NCI-H345 (cell line): ENCODE measurements at regions not wholly inside any gene's neighbourhood (a gene's known extent, or its start where the extent isn't known, plus 50 kb on each side); places are given as distances from the start of the nearest gene placed in this dataset.
"Not testable (repeated sequence)": the region's sequence is repeated elsewhere in the genome, so short reads cannot be mapped to it uniquely, and the experiment has no call there.

ENCODE experiments used
- DNase-seq: peaks from one replicate; lab custom pipeline; 2025; lab: John Stamatoyannopoulos, UW

DNA sequence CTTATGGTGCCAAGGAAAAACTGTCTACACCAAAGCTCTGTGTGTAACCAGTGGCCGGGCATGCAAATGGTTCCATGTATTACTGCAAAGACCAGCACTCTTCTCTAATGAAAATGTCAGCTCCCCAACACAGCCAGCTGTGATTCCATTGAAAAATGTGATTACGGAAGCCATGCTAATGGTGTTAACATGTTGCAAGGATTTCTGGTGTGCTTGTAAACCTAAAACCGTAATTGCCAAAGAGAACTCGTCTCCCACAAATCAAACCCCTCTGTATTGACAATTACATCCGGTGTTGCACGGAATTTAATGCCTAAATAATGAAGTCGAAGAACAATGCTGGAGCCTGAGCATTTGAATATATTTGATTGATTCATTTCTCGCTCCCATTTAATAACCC lies 351.7 kb downstream of the NPIPA8 start:
- DNase-seq, result no peak

DNA sequence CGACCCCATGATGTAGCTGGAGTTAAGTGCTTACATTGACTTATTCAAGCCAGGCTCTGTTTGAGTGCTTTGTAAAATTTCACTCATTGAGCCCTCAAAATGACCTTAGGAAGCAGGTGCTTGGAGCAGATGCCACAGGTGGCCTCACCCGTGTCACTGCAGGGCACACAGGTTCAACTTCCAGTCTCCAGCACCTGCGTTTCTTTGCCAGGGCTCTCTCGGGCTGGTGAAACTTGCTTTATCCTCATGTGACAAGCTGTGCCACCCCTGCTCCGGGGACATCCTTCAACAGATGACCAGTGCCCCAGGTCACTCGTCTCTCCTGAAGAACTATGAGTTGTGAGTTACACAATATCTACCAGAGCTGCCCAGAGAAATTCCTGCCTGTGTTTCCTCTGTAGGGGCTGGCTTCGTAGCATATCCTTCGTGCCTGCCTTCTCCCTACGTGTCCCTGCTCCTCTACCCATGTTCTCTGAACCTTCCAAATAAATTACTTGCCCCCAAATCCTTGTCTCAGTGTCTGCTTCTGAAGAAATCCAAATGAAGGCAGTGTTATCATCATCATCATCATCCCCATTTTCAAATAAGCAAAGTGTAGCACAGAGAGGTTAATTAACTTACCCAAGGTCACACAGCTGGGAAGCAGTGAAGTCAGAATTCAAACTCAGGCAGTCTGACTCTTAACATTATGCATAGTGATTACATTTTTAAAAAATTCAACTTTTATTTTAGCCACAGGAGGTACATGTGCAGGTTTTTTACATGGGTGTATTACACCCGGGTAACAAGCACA lies 352.5 kb downstream of the NPIPA8 start:
- no peak for DNase-seq

DNA sequence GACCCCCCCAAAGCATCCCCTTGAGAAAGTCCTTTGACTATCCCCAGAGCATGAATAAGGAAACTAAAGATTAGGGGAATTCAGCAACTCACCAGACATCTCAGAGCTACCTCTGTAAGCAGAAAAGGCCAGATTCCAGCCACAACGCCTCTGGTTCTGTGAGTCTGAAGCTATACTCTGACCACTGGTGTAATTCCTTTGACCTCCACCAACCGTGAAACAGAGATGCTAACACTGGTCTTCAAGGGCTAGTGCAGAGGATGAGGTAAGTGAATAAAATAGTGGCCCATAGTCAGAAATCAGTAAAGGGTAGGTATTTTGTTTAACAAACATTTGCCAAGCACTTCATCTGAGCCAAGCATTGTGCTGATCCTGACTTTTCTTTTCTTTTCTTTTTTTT lies 353.4 kb downstream of the NPIPA8 start:
- DNase-seq, result no peak

DNA sequence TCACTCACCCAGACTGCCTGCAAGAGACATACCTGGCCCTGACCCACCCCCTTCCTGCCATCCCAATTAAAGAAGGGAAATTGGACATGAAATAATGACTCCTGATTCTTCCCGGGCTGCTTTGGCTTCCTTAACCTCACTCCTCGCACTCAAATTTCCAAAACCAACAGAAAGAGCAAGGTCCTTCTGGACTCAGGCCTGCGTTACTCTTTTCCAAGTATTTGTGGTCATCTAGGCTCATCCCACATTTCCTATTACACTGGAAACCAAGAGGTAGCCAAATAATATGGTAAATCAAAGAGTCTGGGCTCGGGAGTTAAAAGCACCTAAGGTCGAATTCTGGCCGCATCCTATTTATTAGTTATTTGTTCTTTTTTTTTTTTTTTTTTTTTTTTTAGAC lies 359.3 kb downstream of the NPIPA8 start:
- DNase-seq, result no peak

DNA sequence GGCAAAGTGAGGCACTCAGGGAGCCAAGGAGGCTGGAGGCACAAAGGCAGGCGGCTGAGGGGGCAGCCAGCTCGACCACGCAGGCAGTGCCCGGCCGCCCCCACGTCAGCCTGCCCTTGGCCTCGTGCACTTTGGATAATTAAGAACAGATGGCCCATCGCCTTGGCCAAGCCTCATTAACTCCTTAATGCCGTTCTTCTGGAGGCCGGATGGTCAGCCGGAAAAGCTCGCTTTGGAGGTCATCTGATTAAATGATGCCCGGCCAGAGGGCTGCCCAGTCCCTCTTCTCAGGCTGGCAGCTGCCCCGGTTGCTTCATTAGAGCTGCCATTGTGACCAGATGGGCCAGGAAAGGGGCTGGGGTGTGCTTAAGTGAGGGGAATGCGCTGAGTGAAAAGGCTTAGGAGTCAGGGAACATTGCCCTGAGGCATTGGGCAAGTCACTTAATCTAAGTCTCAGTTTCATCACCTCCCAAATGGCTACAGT lies 364.0 kb downstream of the NPIPA8 start:
- no peak for DNase-seq

DNA sequence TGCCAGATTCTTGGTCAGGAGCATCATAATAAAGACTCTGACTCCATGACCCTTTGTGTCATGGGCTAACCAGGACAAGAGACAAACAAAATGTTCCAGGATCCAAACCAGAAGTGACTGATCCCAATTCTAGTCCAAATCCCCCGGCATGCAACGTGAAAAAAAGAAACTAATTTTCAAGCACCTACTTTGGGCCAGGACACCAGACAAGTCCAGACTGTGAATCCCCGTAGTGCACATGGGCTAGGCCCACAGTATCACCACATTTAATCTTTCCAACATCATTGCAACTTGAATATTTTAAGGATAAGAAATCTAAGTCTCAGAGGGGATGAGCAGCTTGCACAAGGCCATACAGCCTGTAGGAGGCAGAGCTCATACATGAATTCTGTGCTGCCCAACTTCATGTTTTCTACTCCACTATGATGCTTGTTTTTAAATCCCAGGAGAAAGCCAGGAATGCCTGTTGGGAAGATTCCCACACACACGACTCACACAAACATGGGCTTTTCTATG lies 365.7 kb downstream of the NPIPA8 start:
- DNase-seq, result peak; percentile 2

DNA sequence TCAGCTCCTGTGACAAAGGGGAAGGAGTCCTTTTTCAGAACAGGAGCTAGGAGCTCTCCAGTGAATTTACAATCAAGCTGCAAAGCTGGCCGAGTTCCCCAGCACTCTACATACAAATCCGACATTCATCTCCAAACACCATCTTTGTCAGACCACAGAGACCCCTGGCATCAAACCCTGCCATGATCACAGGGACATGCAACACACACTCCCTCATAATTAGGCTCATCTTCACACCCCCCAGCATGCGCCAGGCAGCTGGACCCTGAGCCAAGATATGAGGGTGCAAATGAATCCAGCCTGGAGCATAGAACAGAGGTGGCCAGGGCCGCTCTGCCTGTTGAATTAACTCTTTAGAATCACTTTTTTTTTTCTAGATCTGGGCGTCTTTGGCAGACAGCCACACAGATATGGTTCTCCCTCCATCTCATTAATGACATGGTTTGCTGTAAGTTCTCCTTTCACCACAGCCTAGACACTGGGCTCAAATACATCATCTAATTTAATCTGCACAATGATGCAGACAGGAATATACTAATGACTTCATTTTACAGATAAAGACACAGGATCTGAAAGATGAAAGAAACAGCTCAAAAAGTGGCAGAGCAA lies 366.3 kb downstream of the NPIPA8 start:
- no peak for DNase-seq

DNA sequence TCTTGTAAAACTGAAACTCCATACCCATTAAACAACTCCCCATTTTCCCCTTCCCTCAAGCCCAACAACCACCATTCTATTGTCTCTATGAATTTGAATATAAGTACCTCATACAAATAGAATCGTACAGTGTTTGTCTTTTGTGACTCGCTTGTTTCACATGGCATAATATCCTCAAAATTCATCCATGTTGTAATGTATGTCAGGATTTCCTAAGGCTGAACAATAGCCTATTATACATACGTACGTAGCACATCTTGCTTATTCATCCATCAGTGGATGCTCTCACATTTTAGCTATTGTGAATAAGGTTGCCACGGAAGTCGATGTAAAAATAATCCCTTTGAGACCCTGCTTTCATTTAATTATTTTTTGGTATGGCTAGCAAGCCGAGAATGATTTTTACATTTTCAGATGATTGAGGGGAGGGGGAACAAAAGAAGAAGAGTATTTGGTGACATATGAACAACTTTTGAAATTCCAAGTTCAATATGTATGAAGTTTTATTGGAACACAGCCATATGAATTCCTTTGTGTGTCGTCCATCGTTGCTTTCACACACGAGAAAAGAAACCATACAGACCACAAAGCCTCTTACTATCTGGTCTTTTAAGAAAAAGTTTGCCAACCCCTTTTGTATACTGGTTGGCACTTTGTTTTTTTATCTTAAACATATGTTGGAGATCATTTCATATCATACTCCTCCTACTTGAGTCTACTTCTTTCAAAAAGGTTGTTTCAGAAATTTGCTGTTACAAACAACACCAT lies 371.2 kb downstream of the NPIPA8 start:
- no peak for DNase-seq

DNA sequence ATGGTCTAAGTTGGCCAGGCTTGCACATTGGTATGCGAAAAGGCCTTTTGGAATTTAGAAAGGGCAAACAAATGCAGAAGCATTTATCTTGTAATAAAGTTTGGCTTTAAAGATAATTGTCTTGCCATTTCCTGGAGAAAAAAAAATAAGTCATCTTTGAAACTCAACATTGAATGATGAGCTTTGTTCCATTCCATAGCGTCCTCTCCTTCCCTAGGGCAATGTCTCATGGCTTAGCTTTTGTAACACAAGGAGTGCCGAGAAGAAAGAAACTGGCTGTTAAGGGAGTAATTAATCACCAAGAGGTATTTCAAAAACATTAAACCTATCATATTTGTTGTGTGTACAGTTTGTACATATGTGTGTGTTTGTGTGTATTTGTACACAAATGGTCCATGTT lies 372.3 kb downstream of the NPIPA8 start:
- no peak for DNase-seq

DNA sequence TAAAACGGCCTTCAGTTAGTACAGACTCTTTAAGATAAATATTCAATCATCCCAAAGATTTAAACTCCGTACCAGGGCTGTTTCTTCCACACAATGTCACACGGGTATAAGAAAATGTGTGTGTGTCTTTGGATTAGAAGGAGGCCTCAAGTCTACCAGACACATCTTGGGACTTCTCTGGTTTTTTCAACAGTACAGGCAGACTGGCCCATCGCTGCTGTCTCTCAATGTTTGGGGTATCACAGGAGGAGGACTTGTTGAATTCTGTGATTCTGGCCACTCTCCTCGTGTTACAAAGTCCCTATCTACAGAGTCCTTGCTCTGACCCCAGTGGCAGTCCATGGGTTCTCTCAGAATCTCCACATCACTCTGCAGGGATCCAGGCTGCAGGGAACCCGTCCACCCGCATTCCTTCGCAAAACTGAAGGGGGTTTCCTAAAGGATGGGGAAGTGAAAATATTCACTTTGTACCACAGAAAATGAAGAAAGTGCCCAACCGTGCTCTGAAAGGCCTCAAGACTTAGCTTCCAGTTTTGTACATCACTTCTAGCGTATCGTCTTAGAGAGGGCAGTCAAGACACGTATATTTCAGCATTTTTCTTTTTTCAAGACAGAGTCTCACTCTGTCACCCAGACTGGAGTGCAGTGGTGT lies 373.2 kb downstream of the NPIPA8 start:
- DNase-seq, result no peak

DNA sequence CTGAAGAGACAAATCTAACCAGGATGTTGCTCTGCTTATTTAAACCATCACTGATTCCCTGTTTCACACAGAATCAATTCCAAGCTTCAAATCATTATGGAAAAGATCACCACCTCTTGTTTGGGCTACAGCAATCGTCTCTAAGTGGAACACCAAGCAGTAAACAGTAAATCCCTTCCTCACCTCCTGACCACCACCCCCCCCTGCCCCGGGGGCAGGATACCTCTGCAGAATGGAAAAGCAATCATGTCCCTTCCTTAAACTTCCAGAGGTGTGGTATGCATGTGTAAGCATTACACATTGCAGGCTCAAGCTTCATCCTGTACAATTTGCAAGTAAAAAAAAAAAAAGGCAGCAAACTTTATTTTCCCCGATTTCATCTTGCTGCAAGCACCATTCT lies 373.8 kb downstream of the NPIPA8 start:
- no peak for DNase-seq

DNA sequence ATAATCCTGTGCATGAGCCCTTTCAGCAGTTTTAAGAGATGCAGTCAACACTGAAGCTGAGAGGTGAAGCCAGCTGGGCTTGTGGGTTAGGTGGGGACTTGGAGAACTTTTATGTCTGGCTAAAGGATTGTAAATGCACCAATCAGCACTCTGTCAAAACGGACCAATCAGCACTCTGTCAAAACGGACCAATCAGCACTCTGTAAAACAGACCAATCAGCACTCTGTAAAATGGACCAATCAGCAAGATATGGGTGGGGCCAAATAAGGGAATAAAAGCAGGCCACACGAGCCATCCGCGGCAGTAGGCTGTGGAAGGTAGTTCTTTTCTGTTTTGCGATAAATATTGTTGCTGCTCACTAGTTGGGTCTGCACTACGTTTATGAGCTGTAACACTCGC lies 374.7 kb downstream of the NPIPA8 start:
- DNase-seq, result not testable (repeated sequence)

DNA sequence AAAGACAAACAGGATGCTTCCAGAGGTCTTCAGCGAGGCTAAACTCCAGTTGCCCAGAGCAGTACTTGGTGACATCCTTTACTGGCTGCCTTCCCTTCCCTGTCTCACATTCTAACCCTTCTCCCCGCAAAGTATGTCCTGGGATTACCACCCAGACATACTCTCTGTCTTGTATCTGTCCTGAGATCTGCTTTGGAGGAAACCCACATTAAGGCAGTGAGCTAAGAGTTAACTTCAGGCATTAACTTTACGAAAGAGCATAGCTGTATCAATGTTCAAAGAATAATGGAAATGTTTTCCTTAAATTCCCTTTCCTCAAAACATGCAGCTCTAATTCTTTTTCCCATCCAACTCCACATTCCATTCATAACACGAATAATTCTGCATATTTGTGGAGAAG lies 385.2 kb downstream of the NPIPA8 start:
- no peak for DNase-seq

DNA sequence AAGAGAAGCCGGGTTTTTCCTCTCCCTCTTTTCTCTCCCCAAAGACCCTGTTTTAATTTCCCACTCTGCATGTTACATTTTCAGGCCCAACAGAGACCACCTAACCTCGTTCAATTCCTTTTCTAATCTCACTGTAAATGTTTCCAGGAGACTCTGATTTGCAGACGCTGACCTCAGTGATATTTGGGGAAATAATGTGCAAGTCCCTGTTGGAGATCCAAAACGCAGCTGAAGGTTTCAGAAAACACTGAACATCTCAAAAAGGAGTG lies 386.6 kb downstream of the NPIPA8 start:
- DNase-seq, result no peak

DNA sequence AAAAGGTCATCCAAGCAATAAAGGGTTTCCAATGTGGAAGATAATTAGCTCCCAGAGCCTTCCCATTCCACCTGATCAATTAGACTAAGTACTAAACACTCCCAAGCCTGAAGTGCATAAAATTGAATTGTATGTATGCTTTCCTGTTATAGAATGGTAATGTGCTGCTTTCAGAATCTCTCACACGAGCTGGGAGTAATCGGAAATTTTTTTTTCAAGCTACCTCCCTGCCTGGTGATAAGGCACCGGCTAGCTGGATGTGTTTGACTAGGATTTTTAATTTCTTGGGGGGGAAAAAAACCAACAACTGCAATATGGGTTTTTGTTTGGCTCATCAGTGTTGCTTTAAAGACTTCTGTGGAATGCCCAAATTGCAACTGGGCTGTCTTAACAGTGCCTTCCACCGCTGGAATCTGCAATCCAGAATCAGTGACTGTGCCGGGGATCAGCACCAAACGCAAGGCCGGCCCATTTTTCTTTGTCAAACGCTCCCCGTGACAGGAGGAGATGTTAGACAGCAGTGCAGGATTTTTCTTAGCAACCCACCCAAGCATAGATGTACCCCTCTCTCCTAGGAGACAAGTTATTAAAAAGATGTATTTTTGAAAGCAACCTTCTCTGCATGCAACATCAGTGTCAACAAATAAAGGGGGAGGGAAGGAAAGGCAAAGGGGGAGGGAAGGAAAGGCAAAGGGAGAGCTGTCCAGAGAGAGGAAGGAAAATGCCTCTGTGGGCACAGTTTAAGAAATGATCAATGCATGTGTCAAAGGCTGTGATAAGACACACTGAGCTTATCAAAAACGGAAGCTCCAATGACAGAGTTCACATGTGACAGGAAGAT lies 387.2 kb downstream of the NPIPA8 start:
- no peak for DNase-seq

DNA sequence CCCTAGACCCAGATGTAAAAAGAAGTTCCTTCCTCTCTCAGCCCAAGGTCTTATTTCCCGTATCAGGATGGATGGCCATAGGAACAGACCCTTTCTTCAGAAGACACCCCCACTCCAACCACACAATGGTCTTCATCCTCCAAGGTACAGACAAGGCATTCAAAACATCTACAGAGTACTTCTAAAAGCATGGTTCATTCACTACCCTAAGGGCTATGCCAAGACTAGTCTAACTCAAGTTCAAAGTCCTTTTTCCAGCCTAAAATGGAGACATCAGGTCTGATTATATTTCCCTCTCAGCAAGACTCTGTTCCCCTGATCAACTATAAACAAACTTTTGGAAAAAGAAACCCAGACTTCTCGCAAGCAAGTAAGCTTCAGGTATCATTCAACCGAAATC lies 388.9 kb downstream of the NPIPA8 start:
- DNase-seq, result no peak

DNA sequence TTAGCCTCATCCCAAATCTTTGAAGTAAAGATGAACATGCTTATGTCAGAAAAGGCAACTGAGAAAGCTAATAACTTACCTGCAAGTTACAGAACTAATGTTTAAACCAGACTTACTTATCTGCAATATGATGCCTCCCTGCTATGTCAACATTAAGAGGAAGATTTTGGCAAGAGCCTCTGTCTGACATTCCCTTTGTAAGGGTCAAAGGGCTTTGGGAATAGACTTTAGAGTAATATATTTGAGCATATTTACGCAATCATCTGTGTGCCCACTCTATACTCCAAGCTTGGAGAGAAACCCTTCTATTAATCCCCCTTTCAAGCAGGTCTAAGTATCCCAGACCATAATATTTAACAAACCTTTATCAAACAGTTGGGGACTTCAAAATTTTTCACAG lies 389.4 kb downstream of the NPIPA8 start:
- DNase-seq, result no peak

DNA sequence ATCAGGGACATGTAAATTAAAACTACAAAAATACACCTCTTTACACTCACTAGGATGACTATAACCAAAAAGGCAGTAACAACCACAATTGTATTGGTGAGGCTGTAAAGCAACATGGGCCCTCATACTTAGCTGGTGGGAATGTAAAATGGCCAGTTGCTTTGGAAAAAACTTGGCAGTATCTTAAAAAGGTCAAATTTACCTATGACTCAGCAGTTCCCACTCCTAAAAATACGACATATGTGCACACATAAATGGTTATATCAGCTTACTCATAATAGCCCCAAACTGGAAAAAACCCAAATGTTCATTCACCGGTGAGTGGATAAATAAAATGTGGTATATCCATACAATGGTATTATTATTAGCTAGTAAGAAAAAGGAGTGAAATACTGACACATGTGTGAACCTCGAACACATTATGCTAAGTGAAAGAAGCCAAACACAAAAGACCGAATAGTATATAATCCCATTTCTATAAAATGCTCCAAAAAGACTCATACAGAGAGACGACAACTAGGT lies 391.4 kb downstream of the NPIPA8 start:
- no peak for DNase-seq

DNA sequence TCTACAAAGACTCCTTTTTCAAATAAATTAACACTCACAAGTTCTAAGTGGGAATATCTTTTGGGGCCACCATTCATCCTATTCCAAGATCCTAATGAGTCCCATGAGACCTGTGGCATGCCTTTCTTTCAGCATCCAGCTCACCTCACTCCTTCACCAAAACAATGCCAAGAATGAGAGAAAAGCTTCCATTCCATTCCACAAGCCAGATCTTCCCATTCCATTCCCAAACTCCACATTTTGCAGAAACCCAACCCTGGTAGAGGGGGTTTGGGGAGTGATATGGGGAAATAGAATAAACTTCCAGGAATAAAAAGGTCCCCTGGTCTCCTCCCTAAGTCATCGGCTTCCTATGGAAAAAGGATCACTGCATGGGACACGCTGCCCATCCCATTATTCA lies 392.2 kb downstream of the NPIPA8 start:
- no peak for DNase-seq

DNA sequence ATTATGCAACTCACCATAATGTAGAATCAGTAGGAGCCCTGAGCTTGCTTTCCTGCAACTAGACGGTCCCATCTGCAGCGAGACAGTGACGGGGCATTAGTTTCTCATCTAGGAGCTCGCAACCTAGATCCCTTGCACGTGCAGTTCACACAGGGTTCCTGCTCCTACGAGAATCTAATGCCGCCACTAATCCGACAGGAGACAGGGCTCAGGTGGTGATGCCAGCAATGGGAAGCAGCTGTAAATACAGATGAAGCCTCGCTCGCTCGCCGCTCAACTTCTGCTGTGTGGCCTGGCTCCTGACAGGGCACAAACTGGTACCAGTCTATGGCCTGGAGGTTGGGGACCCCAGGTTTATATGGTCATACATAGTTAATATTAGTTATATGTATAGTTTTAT lies 394.5 kb downstream of the NPIPA8 start:
- no peak for DNase-seq

DNA sequence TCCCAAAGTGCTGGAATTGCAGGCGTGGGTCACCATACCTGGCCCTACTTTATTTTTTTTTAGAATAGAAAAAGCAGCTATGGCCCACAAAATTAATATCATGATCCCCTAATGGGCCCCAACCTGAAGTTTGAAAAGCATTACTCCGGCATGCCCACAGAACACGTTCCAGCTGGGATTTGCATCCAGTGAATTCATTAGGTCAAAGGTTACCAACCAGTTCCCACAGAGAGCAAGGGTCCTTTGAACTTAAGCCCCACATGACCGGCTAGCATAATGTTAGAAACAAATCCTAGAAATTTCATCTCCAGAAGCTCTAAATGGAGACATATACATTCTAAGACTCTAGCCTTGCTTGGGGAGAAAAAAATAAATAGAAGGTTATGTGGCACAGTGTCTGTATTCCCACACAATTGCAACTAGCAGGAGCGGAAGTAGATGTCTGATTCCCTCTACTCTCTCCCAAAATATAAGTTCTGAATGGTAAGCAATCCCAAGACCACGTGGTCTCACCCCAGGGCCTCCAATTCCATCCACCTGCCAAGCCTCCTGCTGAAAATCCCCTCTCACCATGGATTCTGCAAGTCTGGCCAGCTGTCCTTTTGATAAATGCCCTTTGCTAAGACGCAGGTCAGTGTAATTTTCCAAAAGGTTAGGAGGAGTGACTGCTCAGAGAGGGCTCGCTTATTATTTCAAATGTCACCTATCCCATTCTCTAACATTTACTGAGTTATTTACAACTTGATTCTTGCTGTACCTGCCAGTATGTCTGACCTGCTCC lies 395.8 kb downstream of the NPIPA8 start:
- DNase-seq, result no peak
